ENCODE measurements at regions not wholly inside any gene's neighbourhood (a gene's known extent, or its start where the extent isn't known, plus 50 kb on each side); places are given as distances from the start of the nearest gene placed in this dataset.

DNA sequence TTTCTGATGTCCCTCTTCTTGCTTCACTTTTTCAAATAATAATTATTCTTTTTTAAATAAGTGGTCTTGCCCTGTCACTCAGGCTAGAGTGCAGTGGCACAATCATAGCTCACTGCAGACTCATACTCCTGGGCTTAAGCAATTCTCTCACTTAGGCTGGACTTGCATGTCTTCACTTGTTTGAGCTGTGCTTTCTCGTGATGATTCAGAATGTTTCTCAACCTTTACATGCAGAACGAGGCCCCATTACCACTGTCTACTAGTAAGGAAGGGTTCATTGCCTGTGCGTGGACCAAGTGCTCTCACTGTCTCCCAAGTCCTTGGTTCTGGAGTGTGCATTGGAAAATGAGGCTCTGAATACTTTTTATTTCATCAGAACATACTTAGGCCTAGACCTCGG is 468.6 kb upstream of the COBL start:
- DNase-seq (ENCODE audit: low spot score), result no peak

DNA sequence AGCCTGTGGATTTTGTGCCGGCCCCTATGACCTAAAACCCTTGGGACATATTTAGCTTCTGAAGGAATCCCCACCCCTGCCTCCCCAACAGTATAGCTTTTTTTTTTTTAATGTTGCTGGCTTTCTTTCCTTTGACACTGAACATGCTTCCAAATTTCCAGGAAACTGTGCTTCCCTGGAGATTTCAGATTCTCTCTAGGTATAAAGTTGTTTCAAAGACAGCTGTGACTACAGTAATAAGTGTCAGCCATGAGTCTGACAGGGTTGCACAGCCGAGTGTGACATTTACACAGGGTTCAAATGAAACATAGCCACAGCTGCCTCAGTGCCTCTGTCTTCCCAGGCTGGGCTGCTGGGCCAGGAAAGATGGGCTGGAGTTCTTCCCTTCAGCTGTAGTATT is 466.6 kb upstream of the COBL start:
- DNase-seq (ENCODE audit: low spot score), result no peak

DNA sequence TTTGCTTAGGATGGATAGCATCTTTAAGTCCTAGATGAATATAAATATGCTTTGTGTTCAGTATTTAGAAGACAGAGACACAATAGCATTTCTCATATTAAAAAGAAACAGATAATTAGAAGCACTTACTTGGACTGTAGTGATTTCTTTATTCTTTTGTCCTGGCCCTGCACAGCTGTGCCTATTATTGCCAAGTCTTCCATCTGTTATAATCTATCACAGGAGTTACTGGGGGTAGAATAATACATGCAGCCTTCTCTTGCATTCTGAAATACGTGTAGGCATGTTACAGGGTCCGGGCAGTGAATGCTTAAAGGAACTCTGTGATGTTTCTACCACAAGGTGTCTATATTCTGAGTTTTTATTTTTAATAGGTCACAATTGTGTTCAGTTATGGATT is 461.5 kb upstream of the COBL start:
- no peak for DNase-seq (ENCODE audit: low spot score)

DNA sequence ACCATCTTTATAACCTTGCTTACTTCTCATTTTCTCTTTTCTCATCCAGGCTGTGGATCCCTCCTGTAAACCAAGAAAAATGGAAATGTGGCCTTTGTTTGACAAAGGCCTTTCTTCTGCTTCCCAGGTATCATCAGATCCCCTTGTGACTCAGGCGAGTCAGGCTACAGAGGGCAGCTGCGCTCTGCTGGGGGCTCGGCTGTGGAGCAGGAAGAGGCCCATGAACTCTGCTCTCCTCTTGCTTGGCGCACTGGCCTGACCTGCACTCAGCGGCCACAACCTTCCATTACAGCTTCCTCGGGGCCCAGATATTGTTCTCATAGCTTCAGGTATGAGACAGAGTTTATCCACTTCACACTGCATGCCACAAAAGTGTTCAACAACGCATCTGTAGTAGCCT is 457.6 kb upstream of the COBL start:
- no peak for DNase-seq (ENCODE audit: low spot score)

DNA sequence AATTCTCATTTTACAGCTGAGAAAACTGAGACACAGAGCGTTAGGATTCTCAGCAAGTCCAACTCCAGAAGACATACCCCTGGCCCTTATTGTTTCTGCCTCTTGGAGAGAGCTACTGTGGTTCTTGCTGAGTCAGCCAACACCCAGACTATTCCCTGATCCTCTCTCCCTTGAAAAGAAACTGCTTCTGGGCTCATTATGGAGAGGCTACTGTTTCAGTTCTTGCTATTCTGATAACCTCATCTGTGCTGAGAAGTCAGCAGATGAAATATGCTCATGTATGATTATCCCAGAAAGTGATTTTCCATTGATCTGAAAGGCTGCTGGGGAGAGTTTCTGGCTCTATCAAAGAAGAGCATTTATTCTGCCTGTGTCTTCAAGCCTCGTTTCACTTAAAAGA is 455.6 kb upstream of the COBL start:
- DNase-seq (ENCODE audit: low spot score), result no peak

DNA sequence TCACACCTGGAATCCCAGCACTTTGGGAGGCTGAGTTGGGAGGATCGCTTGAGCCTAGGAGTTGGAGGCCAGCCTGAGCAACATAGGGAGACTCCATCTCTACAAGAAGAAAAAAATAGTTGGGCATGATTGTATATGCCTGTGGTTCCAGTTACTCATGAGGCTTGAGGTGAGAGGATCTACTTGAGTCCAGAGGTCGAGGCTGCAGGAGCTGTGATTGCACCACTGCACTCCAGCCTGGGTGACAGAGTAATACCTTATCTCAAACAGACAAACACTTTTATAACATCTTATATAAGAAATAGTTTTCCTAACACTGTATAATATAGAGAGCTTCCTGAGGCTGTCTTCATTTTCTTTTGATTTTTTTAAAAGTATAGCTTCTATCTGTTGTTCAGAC is 448.4 kb upstream of the COBL start:
- no peak for DNase-seq (ENCODE audit: low spot score)

DNA sequence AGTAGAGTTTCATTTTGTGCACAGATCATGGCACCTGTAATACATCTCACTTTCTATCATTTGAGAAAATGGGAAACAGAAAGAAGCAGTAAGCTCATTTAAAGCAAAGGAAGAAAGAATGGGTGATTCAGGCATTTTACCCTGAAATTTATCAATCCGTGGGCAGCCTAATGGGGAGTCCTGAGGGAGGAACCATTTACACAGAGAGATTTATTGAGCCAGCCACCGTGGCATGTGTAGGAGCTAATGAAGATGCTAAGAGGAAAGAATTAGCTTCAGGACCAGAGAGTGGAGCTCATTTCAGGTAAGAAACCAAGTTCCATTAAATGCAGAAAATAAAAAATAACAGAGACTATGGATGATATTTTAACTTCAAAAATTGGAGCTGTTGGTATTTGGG is 443.4 kb upstream of the COBL start:
- no peak for DNase-seq (ENCODE audit: low spot score)

DNA sequence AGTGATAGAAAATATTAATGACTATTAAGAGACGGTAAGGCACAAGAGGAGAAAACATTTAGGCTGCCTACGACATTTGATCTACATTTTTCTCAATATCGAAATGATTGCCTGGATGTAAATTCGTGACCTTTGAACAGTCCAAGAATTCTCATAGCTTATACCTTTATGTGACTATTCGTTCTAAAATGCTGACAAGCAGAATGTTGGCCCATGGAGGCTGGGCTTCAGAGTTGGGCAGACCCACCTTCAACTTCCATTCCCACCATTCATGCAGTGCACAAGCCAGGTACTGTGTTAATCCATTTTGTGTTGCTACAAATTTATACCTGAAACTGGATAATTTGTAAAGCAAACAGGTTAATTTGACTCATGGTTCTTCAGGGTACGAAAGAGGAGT is 441.4 kb upstream of the COBL start:
- DNase-seq (ENCODE audit: low spot score), result no peak

DNA sequence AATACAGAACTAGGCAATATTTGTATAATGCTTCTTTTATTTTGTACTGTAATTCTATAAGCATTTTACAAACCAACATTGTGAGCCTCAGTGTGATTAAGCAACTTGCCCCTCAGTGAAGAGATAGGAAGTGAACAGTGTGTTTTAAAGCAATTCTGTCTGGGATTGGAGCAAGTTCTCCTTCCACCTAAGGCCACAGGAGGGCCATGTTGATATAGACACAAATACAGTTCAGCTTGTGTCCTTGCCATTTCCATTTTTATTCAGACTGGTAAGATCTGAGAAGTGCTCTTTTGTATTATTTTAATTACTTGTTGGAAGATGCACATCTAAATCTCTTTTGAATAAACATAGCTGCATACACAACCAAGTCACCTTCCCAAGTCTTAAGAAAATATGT is 416.3 kb upstream of the COBL start:
- no peak for DNase-seq (ENCODE audit: low spot score)

DNA sequence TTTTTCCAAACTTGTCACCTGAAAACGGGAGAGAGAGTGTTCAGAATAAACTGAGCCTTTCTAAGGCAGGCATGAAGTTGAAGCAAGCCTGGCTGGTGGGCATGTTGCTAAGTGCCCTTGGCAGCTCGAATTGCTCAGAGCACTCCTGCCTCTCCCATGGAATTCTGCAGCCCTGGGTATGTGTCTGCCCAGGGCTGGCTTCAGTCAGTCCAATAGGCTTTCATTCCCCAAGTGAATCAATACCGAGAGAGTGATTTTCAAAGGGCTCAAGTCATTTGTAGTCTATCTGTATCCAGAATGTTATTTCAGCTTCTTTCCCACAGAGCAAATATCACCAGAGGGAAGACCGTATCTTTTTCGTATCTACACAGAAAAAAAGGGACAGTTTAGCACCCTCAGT is 415.5 kb upstream of the COBL start:
- DNase-seq (ENCODE audit: low spot score), result no peak

DNA sequence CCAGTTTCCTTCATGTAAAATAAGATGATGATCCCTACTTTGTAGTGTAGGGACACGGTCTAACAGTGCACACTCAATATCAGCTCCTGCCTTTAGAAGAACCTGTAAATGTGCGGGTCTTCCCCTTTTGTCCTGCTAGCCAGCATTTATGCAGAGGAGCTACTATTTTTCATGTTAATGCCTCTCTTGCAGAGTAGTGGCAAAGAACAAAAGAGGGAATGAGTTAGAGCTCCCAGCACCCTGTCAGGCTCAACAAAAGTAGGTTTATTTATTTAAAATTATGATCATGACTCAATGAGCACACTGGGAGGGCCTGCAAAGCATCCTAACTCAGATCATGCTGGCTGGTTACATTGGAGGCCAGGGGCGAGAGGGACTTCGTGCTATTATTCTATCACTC is 414.5 kb upstream of the COBL start:
- DNase-seq (ENCODE audit: low spot score), result no peak

DNA sequence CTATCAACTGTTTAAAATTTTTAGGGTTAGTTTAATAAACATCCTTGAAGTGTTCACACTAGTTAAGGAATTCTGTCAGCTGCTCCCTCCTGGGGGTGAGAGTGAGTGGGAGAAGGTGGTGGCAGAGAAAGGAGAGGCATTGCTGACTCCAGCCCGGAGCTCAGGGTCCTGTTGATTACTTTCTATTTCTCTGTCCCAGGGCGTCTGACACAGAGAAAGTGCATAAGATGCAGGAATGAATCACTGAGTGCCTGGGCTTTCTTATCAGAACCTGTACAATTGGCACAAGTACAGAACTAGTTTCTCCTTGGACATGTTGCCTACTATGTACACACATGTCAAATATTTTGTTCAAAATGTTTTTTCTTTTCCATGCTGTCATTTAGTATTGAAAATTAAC is 410.8 kb upstream of the COBL start:
- DNase-seq (ENCODE audit: low spot score), result no peak

DNA sequence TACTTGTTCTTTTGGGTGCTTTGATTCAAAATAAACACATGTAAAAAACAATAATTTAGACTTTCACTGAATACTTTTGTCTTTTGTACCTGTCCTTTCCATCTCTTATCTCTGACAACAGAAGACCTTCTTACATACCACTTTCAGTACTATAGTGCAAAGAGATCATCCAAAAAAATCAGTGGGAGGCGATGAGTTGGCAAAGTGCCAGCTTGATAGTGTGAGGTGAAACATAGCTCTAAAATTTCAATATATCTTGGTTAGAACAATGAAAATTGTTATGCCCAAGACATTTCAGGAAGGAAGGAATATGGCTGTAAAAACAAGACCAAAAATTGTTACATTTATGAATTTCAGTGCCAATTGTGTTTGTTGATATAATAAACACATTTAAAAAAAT is 390.2 kb upstream of the COBL start:
- DNase-seq (ENCODE audit: low spot score), result no peak

DNA sequence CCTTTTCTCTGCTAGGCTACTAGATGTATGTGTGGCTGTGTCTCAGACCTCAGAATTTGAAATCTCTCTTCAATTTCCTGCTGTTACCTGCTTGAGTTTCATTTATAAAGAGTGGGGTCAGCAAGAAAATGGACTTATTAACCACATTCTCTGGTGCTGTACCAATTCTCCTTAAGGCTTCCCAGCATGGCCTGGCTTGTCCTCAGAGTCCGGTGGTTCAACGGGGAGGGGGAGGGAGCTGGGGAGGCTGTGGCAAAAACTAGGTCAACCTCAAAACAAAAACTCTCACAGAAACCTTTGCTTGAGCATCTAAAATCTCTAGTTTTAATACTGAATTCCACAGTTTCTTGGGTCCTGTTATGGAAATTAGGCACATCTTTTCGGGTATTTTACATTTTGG is 389.1 kb upstream of the COBL start:
- DNase-seq (ENCODE audit: low spot score), result no peak

DNA sequence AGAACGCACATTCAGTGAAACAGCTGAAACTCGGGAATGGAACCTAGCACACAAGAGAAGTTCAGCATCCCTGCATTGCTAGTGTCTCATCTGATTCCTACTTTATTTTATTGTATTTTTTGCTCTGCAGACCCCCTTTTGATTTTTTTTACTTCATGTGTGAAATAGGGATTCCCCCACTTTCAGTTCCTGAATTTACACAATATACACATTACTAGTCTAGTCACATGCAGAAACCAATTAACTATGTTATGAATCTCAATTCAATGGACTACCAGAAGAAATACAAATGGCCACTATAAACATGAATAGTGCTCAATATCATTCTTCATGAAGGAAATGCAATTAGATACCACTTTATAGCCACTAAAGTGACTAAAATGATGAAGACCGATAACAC is 386.1 kb upstream of the COBL start:
- DNase-seq (ENCODE audit: low spot score), result no peak

DNA sequence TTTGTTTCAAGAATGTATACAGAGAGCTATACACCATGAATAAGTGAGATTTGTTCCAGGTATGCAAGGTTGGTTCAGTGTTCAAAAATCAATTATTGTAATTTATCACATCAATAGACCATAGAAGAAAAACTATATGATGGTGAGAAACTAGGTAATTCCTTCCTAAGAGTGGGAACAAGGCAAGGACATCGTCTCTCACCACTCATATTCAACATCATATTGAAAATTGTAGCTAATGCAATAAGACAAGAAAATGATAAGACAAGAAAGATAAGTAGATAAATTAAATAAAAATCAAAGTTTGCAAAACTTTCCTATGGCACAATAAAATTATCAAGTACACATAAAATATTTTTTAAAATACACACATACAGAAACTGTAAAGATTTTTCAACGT is 385.3 kb upstream of the COBL start:
- no peak for DNase-seq (ENCODE audit: low spot score)

DNA sequence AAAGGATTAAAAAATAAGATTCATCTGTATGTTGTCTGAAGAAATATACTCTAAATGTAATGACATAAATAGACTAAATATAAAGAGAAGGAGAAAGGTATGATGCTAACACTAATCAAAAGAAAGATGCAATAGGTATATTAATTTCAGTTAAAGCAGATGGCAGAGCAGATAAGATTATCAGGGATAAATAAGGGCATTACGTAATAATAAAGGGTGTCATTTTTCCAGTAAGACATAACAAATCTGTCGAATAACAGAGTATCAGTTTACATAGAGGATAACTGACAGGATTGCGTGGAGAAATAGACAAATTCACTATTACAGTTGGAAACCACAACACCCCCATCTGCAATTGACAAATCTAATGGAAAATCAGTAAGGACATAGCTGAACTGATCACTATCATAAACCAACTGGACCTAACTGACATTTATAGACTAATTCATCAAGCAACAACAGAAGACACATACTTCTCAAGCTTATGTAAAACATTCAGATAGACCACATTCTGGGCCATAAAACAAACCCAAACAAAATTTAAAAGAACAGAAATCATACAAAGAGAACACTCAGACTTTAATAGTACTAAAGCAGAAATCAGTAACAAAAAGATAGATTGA is 384.1 kb upstream of the COBL start:
- DNase-seq (ENCODE audit: low spot score), result no peak

DNA sequence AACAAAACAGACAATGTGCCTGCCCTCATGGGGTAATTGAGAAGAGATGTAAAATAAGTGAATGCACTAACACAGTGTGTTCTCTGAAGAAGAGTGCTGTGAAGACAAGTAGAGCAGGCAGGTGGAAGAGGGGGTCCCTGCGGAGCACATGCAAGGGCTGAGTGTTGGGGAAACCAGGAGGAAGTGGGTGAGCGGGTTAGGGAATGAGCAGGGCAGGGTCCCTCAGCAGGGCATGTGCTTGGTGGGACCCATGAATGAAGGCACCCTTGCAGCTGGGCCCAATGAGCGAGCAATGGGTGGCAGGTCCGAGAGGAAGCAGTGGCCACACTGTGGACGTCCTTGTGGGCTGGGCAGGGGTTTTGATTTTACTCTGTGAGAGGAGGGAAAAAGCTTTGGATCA is 376.6 kb upstream of the COBL start:
- no peak for DNase-seq (ENCODE audit: low spot score)

DNA sequence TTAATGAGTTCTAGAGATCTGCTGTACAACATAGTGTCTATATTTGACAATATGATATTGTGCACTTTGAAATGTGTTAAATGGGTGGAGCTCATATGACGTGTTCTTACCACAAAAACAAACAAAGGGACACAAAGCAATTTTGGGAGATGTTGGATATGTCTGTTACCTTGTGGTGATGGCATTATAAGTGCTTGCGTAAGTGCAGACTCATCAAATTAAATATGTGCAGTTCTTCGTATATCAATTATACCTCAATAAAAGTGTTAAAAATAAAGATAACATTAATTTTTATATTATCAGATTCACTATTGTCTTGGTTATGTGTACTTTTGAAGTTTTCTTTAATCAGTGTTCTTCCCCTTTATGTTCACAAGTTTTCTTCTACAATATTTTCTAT is 372.9 kb upstream of the COBL start:
- no peak for DNase-seq (ENCODE audit: low spot score)

DNA sequence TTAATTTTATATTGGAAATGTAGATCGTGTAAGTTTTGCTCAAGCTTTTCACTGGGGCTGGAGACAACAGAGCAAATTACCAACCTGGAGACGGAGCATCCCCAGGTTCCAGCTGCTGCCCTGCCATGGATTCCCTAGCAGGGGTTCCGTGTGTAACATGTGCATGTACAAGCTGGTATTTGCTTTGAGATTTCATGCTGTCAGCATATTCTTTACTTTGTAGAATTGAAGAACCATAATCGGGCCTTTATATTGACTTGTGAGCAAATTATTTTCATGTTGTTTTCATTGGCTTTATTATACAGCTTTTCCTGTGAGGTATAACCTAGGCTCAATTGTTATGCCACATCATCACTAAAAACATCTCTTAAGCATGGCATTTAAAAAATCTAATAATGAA is 369.2 kb upstream of the COBL start:
- no peak for DNase-seq (ENCODE audit: low spot score)

DNA sequence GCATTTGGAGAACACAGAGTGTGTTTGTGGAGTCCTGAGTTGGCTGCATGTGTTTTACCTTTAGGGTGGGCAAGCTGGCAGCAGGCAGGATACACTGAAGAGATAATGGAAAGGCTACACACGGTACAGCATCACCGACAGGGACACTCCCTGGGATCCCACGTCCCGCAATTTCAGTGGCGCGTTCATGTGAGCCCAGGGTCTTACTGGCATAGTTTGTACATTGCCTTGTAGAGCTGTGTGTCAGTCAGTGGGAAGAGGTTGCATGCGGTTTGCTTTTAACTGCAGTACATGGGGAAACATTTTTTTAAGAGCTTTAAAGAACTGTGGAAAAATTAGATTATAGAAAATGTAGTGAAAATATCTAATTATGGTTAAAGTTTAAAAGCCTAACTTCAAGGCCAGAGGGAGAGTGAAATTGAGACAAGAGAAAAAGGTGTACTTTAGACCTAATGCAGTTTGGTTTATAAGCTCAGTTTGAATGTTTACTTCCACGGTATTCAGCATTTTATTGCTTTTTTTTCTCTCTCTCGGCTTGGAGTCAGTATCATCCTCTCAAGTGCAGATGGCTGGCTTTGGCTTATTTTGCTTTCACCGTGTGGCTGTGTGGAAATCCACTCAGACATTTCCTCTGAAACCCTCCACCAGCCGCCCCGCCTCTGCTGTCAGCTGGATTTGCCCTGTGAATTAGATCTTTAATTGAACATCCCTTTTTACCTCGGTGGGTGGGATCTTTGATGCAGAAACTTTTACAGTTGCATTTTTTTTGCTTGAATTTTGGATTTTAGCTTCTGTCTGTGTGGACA is 364.2 kb upstream of the COBL start:
- no peak for DNase-seq (ENCODE audit: low spot score)

DNA sequence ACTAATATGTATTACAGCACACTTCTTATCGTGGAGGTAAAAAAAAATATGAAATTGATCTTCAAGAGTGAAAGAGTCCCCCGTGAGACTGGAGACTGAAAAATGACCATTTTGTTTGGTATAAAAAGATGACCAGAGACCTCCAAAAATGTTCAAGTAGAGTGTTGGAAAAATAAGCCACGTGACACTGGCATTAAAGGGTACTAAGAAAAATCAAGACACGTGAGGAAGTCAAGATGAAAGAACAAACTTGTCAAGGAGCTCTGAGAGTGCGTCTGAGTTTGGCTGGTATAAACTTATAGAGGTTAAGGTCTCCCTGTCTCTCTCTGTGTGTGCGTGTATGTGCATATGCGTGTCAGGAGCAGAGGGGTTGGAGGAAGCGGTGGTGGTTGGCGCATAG is 362.7 kb upstream of the COBL start:
- DNase-seq (ENCODE audit: low spot score), result no peak

DNA sequence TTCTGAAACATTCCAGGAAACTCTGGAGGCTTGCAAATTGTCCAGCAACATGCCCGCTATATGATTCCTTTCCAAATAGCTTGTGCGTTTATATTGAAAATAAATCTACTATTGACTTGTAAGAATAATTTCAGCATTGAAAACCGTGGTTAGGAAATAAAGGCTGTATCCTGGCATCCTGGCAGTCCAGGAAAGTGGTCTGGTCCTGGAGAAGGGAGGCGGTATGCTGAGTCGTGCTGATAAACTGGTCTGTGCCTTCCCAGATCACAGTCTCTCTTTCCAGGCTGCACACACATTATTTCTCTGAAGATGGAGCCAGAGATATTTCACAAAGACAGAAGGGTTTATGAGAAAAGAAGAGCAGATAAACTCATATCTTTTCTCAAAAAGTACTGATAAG is 350.1 kb upstream of the COBL start:
- no peak for DNase-seq (ENCODE audit: low spot score)

DNA sequence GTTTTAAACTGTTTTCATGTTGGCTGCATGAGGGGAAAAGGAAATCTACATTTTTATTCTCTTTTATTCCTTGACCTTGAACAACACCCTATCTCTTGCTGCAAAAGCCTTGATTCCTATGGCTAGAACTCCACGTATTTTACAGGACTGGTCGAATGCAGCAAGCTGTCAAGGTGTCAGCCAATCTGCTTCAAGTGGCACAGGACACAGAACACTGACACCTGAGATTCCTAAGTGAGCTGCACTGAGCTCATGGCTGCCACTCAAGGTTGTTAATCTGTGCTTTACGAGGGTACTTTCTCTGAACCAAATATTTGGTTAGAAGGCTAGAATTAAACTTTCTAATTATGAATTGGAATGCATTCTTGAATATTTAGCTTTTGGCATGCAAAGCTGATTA is 349.7 kb upstream of the COBL start:
- no peak for DNase-seq (ENCODE audit: low spot score)
